GM18951 (cell line): ENCODE measurements at regions not wholly inside any gene's neighbourhood (a gene's known extent, or its start where the extent isn't known, plus 50 kb on each side); places are given as distances from the start of the nearest gene placed in this dataset.

Source experiments
- POLR2A ChIP-seq: IDR thresholded peaks from 4 replicates; pipeline ENCODE4 v1.6.1; 2011; ENCODE audit warnings: mild to moderate bottlenecking; ENCODE audit not compliant: insufficient read length, insufficient read depth; ENCODE audit errors: extremely low read depth
- in situ Hi-C: fragments of 300-500 bp; cut with MboI; formaldehyde crosslinking; loops from one replicate; pipeline ENCODE4 v1.12.0; 2022; ENCODE audit warnings: low sequenced_read_pairs, mixed read lengths, inconsistent platforms; ENCODE audit not compliant: unreplicated experiment

DNA sequence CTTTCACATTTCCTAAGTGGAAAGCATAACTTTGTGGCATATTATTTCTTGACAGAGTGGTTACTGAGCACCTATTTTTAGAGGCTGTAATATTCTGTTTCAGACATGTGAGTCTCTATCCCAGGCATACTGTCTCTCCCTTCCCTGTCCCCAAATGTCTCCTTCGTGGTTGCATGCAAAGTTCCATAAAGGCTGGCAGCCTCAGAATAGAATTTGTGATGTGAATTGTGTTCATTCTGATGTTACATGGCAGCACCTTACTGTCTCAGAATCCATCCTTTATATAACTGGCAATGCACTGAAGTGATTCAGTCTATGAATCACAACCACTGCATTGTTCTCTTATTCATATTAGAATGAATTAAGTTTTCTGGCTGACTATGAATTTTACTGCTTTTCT, 89.0 kb upstream of the SLC7A1 start:
- in situ Hi-C loops: no loop called here
- no peak for TF ChIP-seq POLR2A

DNA sequence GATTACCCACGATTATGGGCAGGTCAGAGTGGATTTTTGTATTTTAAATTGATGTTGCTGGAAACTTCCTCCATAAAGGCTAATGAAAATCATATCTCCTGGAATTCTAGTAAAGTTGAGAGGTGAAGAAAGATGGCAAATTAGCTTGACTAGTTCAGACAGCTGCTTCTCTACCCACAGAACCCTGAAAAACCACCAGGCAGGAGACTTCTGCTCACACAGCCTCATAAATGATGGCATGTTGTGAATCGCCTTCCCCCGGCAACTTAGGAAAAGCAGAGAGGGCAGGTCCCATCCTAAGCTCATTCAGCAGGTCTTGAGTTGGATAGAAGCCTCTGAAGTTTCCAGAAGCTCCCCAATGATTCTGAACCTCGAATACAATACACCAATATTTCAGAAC, 87.6 kb upstream of the SLC7A1 start:
- no peak for TF ChIP-seq POLR2A
- in situ Hi-C loops: no loop called here

DNA sequence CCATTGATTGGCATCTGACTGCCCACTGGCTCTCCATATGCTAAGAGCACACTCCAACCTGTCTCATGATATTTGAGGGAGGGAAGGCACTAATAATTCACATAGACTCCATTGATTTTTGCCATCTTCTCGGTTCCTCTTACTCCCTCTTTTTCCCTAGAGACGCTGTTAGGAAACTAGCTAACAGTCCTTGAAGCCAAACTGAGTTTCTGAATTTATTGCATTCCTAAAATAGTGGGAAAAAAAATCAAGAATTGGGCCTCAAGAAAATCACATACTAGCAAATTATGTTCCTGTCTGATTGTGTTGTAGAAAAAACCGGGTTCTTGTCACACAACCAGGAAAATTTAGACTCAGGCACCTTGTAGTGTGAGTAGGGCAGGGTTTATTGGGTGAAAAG, 86.4 kb upstream of the SLC7A1 start:
- in situ Hi-C loops: no loop called here
- TF ChIP-seq POLR2A: no peak

DNA sequence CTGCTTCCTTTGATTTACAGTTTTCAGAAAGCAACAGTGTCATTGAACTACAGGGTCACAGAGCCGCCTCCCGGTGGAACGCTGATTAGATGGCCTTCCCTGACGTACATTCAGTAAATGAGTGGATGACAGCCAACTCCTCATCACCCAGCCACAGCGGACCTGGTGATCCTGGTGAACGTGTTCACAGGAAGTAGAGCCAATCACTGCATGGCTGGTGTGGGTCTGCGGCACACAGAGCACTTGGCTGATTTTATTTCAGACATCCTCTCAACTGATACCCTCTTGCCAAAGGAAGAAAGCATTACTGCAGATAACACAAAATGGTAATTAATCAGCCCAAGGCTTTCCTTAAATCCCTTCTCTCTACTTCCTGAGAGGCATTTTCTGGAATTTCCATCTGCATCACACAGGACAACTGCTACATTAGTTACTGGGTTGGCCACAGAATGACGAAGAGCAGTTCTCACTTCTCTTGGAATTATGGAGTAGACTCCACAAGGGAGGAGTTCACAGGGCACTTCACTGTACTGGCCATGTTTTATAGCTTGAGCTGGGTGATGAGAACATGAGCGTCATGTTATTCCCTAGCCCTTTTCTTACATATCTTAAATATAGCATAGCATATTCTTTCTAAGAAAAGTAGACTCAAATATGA, 84.0 kb upstream of the SLC7A1 start:
- no peak for TF ChIP-seq POLR2A
- in situ Hi-C loops: no loop called here

DNA sequence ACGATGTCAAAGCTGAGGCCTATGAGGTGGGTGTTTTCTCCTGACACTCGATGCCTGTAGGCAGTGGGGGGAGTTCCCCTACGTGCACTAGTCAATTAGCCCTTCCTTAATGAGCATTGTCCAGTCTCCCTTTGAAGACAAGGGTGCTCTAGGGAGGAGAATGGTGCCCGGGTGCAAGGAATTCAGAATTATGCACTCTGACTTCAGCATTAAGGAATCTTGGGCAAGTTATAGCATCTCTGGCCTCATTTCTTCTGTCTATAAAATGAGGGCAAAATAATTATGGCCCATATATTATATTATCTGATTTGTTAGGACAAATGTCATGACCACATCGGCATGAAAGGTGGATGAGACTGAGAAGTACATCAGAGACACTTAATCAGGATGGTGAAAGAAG, 82.1 kb upstream of the SLC7A1 start:
- in situ Hi-C loops: no loop called here
- no peak for TF ChIP-seq POLR2A

DNA sequence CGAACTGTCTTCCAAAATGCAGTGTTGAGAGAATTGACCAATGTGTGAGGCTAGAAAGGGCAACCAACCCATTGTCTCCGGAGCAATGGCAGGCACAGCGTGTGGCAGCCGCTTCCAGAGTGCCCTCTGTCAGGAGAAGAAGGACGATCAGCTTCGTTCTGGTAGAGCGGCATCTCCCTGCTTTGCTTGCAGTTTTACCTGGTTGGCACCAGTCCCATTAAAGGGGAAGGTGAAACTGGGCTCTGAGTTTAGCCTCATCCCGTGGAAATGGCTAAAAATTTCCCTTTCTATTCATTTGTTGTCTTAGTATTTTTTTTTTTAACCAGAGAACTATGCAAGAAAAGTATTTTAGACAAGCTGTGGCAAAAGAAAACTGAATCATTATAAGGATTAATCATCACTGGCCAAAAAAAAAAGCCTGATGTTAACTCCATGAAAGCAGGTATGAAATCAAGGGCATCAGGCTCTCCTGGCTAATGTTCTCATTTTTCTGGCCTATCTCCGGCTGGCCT, 81.5 kb upstream of the SLC7A1 start:
- in situ Hi-C loops: no loop called here

DNA sequence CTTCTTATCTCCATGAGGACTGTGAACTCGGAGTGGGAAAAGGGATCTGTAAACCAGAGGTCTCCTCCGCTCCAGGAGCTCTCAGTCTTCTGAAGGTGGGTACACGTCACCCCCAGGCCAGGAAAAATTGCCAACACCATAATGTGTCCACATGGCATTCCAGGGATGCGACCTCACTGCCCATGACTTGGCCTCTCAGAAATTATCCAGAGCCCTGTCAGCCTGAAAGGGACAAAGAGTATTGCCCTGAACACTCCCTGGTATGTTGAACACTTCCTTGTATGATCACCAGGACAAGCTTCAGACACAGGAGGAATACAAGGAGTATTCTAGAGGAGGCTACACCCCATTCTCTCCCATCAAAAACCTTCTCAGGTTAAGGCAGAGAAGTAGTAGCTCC, 81.0 kb upstream of the SLC7A1 start:
- in situ Hi-C loops: no loop called here
- no peak for TF ChIP-seq POLR2A

More for the DNA sequence above, 81.5 kb upstream of the SLC7A1 start:
- TF ChIP-seq POLR2A: no peak

DNA sequence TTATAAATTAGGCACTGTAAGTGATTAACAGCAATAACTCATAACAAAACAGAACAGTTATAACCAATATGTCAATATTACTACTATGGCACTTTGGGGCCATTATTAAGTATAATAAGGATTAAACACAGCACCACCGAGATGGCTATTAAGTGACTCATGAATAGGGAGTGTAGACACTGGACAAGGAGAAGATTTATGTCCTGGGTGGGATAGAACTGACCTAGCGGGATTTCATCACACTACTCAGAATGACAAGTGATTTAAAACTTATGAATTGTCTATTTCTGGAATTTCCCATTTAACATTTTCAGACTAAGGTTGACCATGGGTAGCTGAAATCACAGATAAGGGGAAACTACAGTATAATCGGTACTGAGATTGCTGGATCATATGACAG, 79.0 kb upstream of the SLC7A1 start:
- TF ChIP-seq POLR2A: no peak
- in situ Hi-C loops: no loop called here

DNA sequence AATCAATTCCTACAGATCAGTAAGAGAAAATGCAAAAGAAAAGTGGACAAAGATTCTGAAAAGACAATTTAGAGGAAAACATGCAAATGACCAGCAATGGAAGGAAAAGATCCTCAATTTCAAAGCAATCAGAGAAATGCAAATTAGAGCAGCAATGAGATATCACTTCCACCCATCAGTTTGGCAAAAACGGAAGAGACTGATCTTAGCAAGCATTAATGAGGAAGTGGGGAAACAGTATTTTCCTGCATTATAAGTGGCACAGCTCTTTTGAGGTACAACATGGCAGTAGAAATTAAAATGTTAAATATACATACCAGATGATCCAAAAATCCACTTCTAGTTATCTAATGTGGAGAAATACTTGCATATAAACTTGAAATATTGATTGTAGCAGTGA, 69.1 kb upstream of the SLC7A1 start:
- in situ Hi-C loops: no loop called here
- no peak for TF ChIP-seq POLR2A

DNA sequence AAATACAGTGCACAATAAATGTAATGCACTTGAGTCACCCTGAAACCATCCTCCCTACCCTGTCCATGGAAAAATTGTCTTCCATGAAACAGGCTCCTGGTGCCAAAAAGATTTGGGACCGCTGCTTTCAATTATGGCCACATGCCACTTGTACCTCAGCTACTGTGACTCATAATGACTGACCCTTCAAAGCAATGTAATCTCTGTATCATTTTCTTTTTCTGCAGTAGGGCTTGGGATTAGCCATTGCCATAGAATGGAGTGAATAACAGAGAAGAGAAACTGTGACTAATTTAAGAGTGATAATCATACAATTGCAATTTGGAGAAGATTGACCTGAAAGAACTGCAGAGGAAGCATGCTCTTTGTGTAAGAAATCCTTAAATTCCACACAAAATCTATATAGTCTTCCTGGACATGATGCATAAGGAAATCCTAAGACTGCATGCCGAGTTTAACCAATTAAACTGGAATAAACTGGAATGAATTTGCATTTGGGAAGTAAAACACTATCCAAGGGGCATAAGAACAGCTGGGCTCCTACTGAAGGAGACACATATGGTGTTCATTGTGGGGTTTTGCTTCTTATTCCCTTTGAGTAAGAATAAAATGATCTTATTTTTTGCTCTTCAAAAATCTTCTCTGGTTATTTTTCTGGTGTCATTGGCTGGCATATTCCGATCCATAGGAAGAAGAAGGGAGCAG, 59.5 kb upstream of the SLC7A1 start:
- in situ Hi-C loops: no loop called here
- TF ChIP-seq POLR2A: no peak

DNA sequence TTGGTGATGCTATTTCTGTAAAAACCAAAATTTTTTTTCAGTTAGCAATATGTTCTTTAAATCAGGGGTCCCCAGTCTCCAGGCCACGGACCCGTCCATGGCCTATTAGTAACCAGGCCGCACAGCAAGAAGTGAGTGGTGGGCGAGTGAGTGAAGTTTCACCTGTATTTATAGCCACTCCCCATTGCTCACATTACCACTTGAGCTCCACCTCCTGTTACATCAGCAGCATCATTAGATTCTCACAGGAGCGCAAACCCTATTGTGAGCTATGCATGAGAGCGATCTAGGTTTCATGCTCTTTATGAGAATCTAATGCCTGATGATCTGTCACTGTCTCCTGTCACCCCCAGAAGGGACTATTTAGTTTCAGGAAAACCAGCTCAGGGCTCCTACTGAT, 58.9 kb upstream of the SLC7A1 start:
- no peak for TF ChIP-seq POLR2A
- in situ Hi-C loops: no loop called here

DNA sequence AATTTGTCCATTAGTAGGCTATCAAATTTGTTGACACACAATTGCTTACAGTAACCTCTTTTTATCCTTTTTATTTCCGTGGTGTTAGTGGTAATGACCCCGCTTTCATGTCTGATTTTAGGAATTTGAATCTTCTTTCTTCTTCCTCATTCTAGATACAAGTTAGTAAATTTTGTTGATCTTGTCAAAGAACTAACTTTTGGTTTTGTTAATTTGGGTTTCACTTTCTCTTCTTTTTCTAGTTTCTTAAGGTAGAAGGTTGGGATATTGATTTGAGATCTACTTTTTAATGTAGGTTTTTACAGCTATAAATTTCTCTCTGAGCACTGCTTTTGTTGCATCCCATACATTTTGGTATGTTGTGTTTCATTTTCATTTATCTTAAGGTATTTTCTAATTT, 53.3 kb upstream of the SLC7A1 start:
- in situ Hi-C loops: no loop called here
- TF ChIP-seq POLR2A: no peak
